Testis (tissue), 2 donors: ENCODE measurements at regions not wholly inside any gene's neighbourhood (a gene's known extent, or its start where the extent isn't known, plus 50 kb on each side); places are given as distances from the start of the nearest gene placed in this dataset.

ENCODE experiments used
- POLR2A ChIP-seq: fragments of 450-650 bp; IDR thresholded peaks from one replicate; pipeline ENCODE4 v1.6.1; 2017; ENCODE audit warnings: antibody characterized with exemption, mild to moderate bottlenecking, moderate library complexity
- TF ChIP-seq, protein P1 (sequence below), 3 experiments: fragments of 450-650 bp in 2 of 3; fragments of 200-600 bp in 1 of 3; sonication (generic) in 1 of 3; IDR thresholded peaks; one replicate each; pipeline ENCODE4 v1.5.1; 2016 to 2019; ENCODE audit warnings: antibody characterized with exemption in 3 of 3, mild to moderate bottlenecking in 2 of 3, moderate library complexity in 1 of 3

DNA sequence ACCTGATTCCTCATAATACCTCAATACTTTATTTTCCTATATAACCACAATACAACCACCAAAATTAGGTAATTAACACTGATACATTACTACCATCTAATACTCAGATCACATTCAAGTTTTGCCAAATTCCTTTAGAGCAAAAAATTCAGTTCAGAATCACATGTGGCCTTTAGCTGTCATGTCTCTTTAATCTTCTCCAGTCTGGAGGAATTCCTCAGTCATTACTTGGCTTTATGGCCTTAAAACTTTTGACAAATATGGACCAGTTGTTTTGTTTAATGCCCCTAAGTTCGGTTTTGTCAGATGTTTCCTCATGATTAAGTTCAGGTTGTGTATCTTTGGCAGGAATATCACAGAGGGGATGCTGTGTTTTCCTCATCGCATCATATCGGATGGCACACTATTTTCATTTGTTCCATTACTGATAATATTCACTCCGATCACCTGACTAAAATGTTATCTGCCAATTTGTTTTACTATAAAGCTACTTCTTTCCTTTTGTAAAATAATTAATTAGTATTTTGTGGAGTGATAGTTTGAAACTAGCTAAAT is 51.2 kb upstream of the AKIRIN2 start:
- TF ChIP-seq POLR2A = no peak
- TF ChIP-seq, protein P1, sequence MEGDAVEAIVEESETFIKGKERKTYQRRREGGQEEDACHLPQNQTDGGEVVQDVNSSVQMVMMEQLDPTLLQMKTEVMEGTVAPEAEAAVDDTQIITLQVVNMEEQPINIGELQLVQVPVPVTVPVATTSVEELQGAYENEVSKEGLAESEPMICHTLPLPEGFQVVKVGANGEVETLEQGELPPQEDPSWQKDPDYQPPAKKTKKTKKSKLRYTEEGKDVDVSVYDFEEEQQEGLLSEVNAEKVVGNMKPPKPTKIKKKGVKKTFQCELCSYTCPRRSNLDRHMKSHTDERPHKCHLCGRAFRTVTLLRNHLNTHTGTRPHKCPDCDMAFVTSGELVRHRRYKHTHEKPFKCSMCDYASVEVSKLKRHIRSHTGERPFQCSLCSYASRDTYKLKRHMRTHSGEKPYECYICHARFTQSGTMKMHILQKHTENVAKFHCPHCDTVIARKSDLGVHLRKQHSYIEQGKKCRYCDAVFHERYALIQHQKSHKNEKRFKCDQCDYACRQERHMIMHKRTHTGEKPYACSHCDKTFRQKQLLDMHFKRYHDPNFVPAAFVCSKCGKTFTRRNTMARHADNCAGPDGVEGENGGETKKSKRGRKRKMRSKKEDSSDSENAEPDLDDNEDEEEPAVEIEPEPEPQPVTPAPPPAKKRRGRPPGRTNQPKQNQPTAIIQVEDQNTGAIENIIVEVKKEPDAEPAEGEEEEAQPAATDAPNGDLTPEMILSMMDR (IDR thresholded peaks at IDR 0.05) = no peak
